ENCODE measurements at regions not wholly inside any gene's neighbourhood (a gene's known extent, or its start where the extent isn't known, plus 50 kb on each side); places are given as distances from the start of the nearest gene placed in this dataset.

- CTCF ChIA-PET, result no interaction called here
Observed at GRCh38 chr10:84825330-84825729, 496.9 kb downstream of the CCSER2 start.

More at GRCh38 chr10:84825330-84825729, 496.9 kb downstream of the CCSER2 start:
- H3K18ac ChIP-seq (ENCODE audit: low read depth, low read length), result no peak overlapping the region
- H2BK5ac ChIP-seq (ENCODE audit: low read depth, low read length, poor library complexity, severe bottlenecking), result no peak overlapping the region
- dilution Hi-C loops (cut with HindIII; ENCODE audit: low sequenced_read_pairs, unreplicated experiment), result no loop called here
- no peak overlapping the region for H3K4ac ChIP-seq (ENCODE audit: low read depth, low read length)
- no peak overlapping the region for H2BK120ac ChIP-seq (ENCODE audit: low read depth, low read length)
- H3K9me1 ChIP-seq (ENCODE audit: insufficient read depth, low read length), result no peaks in the 10 kb centered on the region
- no peak overlapping the region for H2AFZ ChIP-seq (replicated peaks; ENCODE audit: low read length, poor library complexity)
- no peak overlapping the region for H3K9ac ChIP-seq (ENCODE audit: low read depth, low read length)
- H3K9me3 ChIP-seq (ENCODE audit: control insufficient read depth, insufficient read depth, low read length), result peaks cover 4% of the 10 kb centered on the region; the same call in 1 of the 2 replicates
- H3K27ac ChIP-seq (ENCODE audit: insufficient read depth, low read length), result no peak overlapping the region
- no peak overlapping the region for H3K56ac ChIP-seq (ENCODE audit: extremely low read depth, insufficient read depth, low read length)
- no peak for ATAC-seq (ENCODE audit: low read depth)
- no peak overlapping the region for H2AK5ac ChIP-seq (ENCODE audit: low read depth, low read length)
- H4K5ac ChIP-seq (ENCODE audit: low read depth, low read length), result no peak overlapping the region
- in situ Hi-C loops (cut with MboI; ENCODE audit: low sequenced_read_pairs), result no loop called here
- peak; percentile 12 for DNase-seq
- no peak overlapping the region for H4K91ac ChIP-seq (ENCODE audit: insufficient read depth, low read depth, low read length)
- H3K36me3 ChIP-seq (ENCODE audit: control insufficient read depth, insufficient read depth, low read length), result no peaks in the 10 kb centered on the region
- H2AK9ac ChIP-seq (replicated peaks; ENCODE audit: low read depth, low read length, poor library complexity), result no peak overlapping the region
- H3K23ac ChIP-seq (ENCODE audit: low read depth, low read length), result no peak overlapping the region
- POLR2A ChIA-PET (ENCODE audit: unreplicated experiment), result no interaction called here
- no CpG with 5 or more reads among the region's 1 CpG for WGBS, 2 experiments (ENCODE audit: extremely low coverage in 2 of 2, insufficient read length in 1 of 2)
- H3K4me2 ChIP-seq (ENCODE audit: low read depth, low read length), result no peak overlapping the region
- no peak overlapping the region for H3K14ac ChIP-seq (replicated peaks; ENCODE audit: low read depth, low read length)
- H4K8ac ChIP-seq (ENCODE audit: low read depth in 2 of 2, low read length in 2 of 2), result no peak overlapping the region
- intact Hi-C loops (cut with micrococcal nuclease), result no loop called here
- H2BK15ac ChIP-seq (ENCODE audit: low read depth, low read length), result no peak overlapping the region
- H2BK20ac ChIP-seq (ENCODE audit: low read depth, low read length), result no peak overlapping the region
- no peaks in the 10 kb centered on the region for H4K20me1 ChIP-seq (ENCODE audit: insufficient read depth, low read length)
- TF ChIP-seq FOS (IDR thresholded peaks at IDR 0.05; ENCODE audit: low read depth, low read length) (peak; percentile 17; the same call in 1 of the 2 replicates), RAD21 (IDR thresholded peaks at IDR 0.05; ENCODE audit: low read length) (no peak)
- H3K4me1 ChIP-seq (ENCODE audit: control insufficient read depth, insufficient read depth, low read length), result no peaks in the 10 kb centered on the region
- no TSS peak for BruUV-seq (replicated peaks)
- no peaks in the 10 kb centered on the region for H3K79me1 ChIP-seq (ENCODE audit: low read depth in 1 of 2, low read length in 2 of 2)
- H3K4me3 ChIP-seq (ENCODE audit: insufficient read depth, low read depth, low read length), result no peak overlapping the region
- no peaks in the 10 kb centered on the region for H3K27me3 ChIP-seq (ENCODE audit: control insufficient read depth, insufficient read depth, low read length)
